Activated B cell treated with CpG ODN at 0.5 μM for 24 hours (primary cell): ENCODE measurements at regions not wholly inside any gene's neighbourhood (a gene's known extent, or its start where the extent isn't known, plus 50 kb on each side); places are given as distances from the start of the nearest gene placed in this dataset.
"Not testable (repeated sequence)": the region's sequence is repeated elsewhere in the genome, so short reads cannot be mapped to it uniquely, and the experiment has no call there.

Experiments
- ATAC-seq: fragments of 200-7000 bp; cut with Tn5 transposase; one replicate; pipeline ENCODE4 v1.10.0; 2021; ENCODE audit warnings: low read depth, mild to moderate bottlenecking, moderate library complexity
- CTCF ChIA-PET: fragments of 350-600 bp; sonication (Branson Sonifier 250); formaldehyde crosslinking; loops from one replicate; lab custom pipeline; 2021; ENCODE audit warnings: antibody characterized with exemption; lab: Charles Lee
- POLR2A ChIA-PET: fragments of 350-600 bp; sonication (Branson Sonifier 250); formaldehyde crosslinking; loops from one replicate; lab custom pipeline; 2021; ENCODE audit warnings: antibody characterized with exemption; lab: Charles Lee
- DNase-seq: peaks from one replicate; pipeline ENCODE4 v3.0.0; 2022
- H3K27ac Mint-ChIP-seq: one replicate; pipeline ENCODE4 v1.8.0; 2020; ENCODE audit warnings: mixed read lengths
- H3K27me3 Mint-ChIP-seq: one replicate; pipeline ENCODE4 v1.8.0; 2021; ENCODE audit warnings: mixed read lengths
- H3K36me3 Mint-ChIP-seq: one replicate; pipeline ENCODE4 v1.8.0; 2021; ENCODE audit warnings: low read depth, mixed read lengths
- H3K4me1 Mint-ChIP-seq: one replicate; pipeline ENCODE4 v1.8.0; 2021; ENCODE audit warnings: mixed read lengths
- H3K4me3 Mint-ChIP-seq: one replicate; pipeline ENCODE4 v1.8.0; 2020; ENCODE audit warnings: mild to moderate bottlenecking, mixed read lengths
- H3K9me3 Mint-ChIP-seq: one replicate; pipeline ENCODE4 v1.8.0; 2020; ENCODE audit warnings: mixed read lengths
- intact Hi-C: fragments of 100-400 bp; cut with micrococcal nuclease; formaldehyde crosslinking; loops from one replicate; pipeline ENCODE4 v1.15.1; 2024
- TF ChIP-seq, protein P1 (sequence below): fragments of 200-600 bp; IDR thresholded peaks from one replicate; pipeline ENCODE4 v1.8.0; 2022; ENCODE audit warnings: antibody characterized with exemption, mild to moderate bottlenecking

DNA sequence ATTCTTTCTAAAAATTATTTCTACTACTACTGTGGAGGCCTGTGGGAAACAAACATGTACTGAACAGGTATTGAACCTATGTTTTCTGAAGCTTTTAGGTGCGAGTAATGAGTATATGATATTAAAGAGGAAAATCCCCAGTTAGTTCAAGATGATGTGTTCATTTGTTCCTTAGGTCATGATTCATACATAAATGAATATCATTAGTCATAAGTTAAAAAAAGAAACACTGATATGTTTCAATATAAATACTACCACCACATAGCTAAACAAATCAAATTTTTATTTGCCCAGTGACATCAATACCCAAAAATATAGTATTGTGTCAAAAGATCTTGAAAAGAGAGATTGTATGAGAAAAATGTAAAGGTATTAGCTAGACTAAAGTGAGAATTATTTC lies 210.7 kb upstream of the GNAI1 start:
- no peaks in the 10 kb centered on the region for H3K36me3 Mint-ChIP-seq
- H3K9me3 Mint-ChIP-seq: peaks cover 4% of the 10 kb centered on the region
- H3K27me3 Mint-ChIP-seq: no peaks in the 10 kb centered on the region
- H3K27ac Mint-ChIP-seq: no peak overlapping the region
- POLR2A ChIA-PET: no interaction called here
- DNase-seq (no peak), ATAC-seq (no peak)
- intact Hi-C loops: no loop called here
- TF ChIP-seq, protein P1, sequence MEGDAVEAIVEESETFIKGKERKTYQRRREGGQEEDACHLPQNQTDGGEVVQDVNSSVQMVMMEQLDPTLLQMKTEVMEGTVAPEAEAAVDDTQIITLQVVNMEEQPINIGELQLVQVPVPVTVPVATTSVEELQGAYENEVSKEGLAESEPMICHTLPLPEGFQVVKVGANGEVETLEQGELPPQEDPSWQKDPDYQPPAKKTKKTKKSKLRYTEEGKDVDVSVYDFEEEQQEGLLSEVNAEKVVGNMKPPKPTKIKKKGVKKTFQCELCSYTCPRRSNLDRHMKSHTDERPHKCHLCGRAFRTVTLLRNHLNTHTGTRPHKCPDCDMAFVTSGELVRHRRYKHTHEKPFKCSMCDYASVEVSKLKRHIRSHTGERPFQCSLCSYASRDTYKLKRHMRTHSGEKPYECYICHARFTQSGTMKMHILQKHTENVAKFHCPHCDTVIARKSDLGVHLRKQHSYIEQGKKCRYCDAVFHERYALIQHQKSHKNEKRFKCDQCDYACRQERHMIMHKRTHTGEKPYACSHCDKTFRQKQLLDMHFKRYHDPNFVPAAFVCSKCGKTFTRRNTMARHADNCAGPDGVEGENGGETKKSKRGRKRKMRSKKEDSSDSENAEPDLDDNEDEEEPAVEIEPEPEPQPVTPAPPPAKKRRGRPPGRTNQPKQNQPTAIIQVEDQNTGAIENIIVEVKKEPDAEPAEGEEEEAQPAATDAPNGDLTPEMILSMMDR: no peak
- CTCF ChIA-PET: no interaction called here
- H3K4me1 Mint-ChIP-seq: no peaks in the 10 kb centered on the region
- H3K4me3 Mint-ChIP-seq: no peak overlapping the region

DNA sequence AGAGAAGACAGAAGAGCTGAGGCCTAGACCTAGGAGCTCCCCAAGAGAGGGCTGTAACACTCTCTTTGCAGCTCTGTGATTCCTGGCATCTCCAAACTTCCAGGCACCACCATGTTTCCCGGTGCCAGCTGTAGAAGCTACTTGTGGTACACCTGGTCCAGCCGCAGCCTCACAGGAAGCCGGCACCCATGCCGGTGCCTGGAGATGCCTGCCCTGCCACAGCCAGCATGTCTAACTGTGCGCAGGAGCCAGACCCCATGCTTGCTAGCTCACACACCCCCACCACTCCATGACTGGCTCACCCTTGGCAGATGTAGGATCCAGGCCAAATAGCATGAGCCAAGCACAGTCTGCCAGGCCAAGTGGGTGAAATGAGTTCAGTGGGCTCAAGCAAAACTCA lies 211.7 kb upstream of the GNAI1 start:
- intact Hi-C loops: no loop called here
- no peaks in the 10 kb centered on the region for H3K27me3 Mint-ChIP-seq
- TF ChIP-seq, protein P1: no peak
- H3K4me1 Mint-ChIP-seq: no peaks in the 10 kb centered on the region
- ChIA-PET POLR2A (no interaction called here), CTCF (no interaction called here)
- no peak overlapping the region for H3K4me3 Mint-ChIP-seq
- peaks cover 4% of the 10 kb centered on the region for H3K9me3 Mint-ChIP-seq
- DNase-seq (no peak), ATAC-seq (no peak)
- no peaks in the 10 kb centered on the region for H3K36me3 Mint-ChIP-seq
- no peak overlapping the region for H3K27ac Mint-ChIP-seq

DNA sequence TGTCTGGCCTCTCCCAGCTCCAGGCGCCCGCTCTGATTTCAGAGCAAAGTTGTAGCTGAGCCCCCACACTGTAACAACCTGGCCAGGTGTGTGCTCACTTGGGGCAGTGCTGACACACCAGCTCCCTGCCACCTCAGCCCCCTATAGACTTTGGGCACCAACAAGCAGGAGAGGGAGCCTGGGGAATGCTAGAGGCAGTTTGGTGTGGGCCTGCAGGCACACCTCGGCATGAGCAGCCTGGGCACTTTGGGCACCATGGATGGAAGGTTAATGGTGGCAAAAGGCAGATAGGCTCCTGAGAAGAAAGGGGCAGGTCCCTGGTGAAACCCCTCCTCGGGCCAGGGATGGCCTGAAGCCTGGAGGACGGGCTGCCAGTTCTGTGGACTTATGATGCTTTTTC lies 212.7 kb upstream of the GNAI1 start:
- DNase-seq: no peak
- POLR2A ChIA-PET: no interaction called here
- Mint-ChIP-seq H3K27me3 (no peaks in the 10 kb centered on the region), H3K4me1 (no peaks in the 10 kb centered on the region), H3K9me3 (peaks cover 4% of the 10 kb centered on the region), H3K36me3 (no peaks in the 10 kb centered on the region), H3K4me3 (no peak overlapping the region), H3K27ac (no peak overlapping the region)
- intact Hi-C loops: no loop called here
- ATAC-seq: no peak
- TF ChIP-seq, protein P1: no peak
- CTCF ChIA-PET: no interaction called here

DNA sequence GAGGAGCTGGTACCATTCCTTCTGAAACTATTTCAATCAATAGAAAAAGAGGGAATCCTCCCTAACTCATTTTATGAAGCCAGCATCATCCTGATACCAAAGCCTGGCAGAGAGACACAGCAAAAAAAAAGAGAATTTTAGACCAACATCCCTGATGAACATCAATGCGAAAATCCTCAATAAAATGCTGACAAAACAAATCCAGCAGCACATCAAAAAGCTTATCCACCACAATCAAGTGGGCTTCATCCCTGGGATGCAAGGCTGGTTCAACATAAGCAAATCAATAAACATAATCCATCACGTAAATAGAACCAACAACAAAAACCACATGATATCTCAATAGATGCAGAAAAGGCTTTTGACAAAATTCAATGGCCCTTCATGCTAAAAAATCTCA lies 216.0 kb upstream of the GNAI1 start:
- CTCF ChIA-PET, H3K4me1 Mint-ChIP-seq, DNase-seq, intact Hi-C loops, H3K27me3 Mint-ChIP-seq, H3K9me3 Mint-ChIP-seq, H3K4me3 Mint-ChIP-seq, POLR2A ChIA-PET, H3K27ac Mint-ChIP-seq, ATAC-seq, H3K36me3 Mint-ChIP-seq: not testable (repeated sequence)

DNA sequence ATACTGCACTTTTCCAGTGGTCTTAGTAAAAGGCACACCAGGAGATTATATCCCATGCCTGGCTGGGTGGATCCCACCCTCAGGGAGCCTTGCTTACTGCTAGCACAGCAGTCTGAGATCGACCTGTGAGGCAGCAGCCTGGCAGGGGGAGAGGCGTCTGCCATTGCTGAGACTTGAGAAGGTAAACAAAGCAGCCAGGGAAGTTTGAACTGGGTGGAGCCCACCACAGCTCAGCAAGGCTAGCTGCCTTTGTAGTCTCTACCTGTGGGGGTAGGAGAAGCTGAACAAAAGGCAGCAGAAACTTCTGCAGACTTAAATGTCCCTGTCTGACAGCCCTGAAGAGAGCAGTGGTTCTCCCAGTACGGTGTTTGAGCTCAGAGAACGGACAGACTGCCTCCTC lies 219.3 kb upstream of the GNAI1 start:
- H3K36me3 Mint-ChIP-seq, CTCF ChIA-PET, H3K9me3 Mint-ChIP-seq, H3K4me1 Mint-ChIP-seq, H3K4me3 Mint-ChIP-seq, POLR2A ChIA-PET, intact Hi-C loops, H3K27ac Mint-ChIP-seq, ATAC-seq, DNase-seq, H3K27me3 Mint-ChIP-seq: not testable (repeated sequence)

DNA sequence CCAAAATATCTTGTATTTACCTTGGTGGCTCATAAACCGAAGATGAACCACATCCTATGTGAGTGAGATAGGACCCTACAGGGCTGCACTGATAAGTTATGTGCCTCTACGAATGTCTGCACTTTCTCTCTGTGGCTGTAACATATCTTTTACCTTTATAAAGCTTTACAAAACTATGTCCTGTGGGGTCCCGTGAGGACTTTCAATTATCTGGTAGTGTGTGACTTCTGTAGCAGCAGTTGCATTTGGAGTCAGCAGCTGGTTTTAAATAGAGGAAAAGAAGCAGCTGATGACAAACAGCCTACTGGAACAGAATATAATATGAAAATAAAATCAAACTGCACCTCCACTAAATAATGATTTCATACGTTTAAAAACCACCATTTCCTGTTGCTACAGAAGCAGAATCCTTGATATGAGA lies 222.4 kb upstream of the GNAI1 start:
- H3K9me3 Mint-ChIP-seq: peaks cover 2% of the 10 kb centered on the region
- CTCF ChIA-PET: no interaction called here
- H3K27ac Mint-ChIP-seq: no peak overlapping the region
- TF ChIP-seq, protein P1: no peak
- peaks cover 2% of the 10 kb centered on the region for H3K4me1 Mint-ChIP-seq
- intact Hi-C loops: no loop called here
- no peak overlapping the region for H3K4me3 Mint-ChIP-seq
- no peak for DNase-seq
- ATAC-seq: no peak
- H3K27me3 Mint-ChIP-seq: no peaks in the 10 kb centered on the region
- no peaks in the 10 kb centered on the region for H3K36me3 Mint-ChIP-seq
- POLR2A ChIA-PET: no interaction called here
